ENCODE measurements at regions not wholly inside any gene's neighbourhood (a gene's known extent, or its start where the extent isn't known, plus 50 kb on each side); places are given as distances from the start of the nearest gene placed in this dataset.

GRCh38 chr5:98307811-98308210, 465.7 kb upstream of the RGMB start:
- no peaks in the 10 kb centered on the region for H3K36me3 ChIP-seq (ENCODE audit: control insufficient read depth in 1 of 2, insufficient read depth in 2 of 2, low read length in 2 of 2)
- no peak overlapping the region for H2AFZ ChIP-seq (ENCODE audit: insufficient read depth, low read length, poor library complexity)
- H3K27me3 ChIP-seq (ENCODE audit: insufficient read depth, low read length): no peaks in the 10 kb centered on the region
- H2BK12ac ChIP-seq (ENCODE audit: low read length): no peak overlapping the region
- no peak overlapping the region for H3K23ac ChIP-seq (ENCODE audit: low read length)
- H3K79me1 ChIP-seq (ENCODE audit: low read length): no peaks in the 10 kb centered on the region
- H4K8ac ChIP-seq (ENCODE audit: low read depth, low read length): no peak overlapping the region
- H3K18ac ChIP-seq (ENCODE audit: low read length): no peak overlapping the region
- WGBS (ENCODE audit: extremely low coverage, insufficient coverage, insufficient read length): no CpG with 5 or more reads among the region's 2 CpGs
- no peak overlapping the region for H3K9ac ChIP-seq (ENCODE audit: low read length)
- no peak overlapping the region for H3K14ac ChIP-seq (ENCODE audit: low read length)
- no peaks in the 10 kb centered on the region for H3K79me2 ChIP-seq (ENCODE audit: control insufficient read depth, insufficient read depth, low read length, poor library complexity)
- no peak overlapping the region for H4K12ac ChIP-seq (ENCODE audit: low read depth, low read length)
- H3K9me3 ChIP-seq (ENCODE audit: insufficient read depth, low read depth, low read length): no peaks in the 10 kb centered on the region
- H2BK120ac ChIP-seq (ENCODE audit: insufficient read depth, low read length, poor library complexity): no peak overlapping the region
- peak; percentile 15 to 75 for DNase-seq
- no peak overlapping the region for H4K91ac ChIP-seq (ENCODE audit: low read depth, low read length)
- H3K4ac ChIP-seq (ENCODE audit: low read depth, low read length): no peak overlapping the region
- H2AK5ac ChIP-seq (ENCODE audit: low read length): no peak overlapping the region
- peaks cover 0 to 3% of the 10 kb centered on the region in 2 experiments for H3K4me1 ChIP-seq (ENCODE audit: control insufficient read depth in 1 of 2, insufficient read depth in 2 of 2, low read length in 2 of 2)
- H3K27ac ChIP-seq (ENCODE audit: low read depth, low read length): no peak overlapping the region
- no peak overlapping the region for H3K4me3 ChIP-seq (ENCODE audit: low read depth, low read length)
- H2BK5ac ChIP-seq (ENCODE audit: low read depth, low read length, poor library complexity): no peak overlapping the region
- H3K4me2 ChIP-seq (ENCODE audit: low read length): no peak overlapping the region

- Histone ChIP-seq H3K4me2 (ENCODE audit: low read length) (no peak overlapping the region), H2AK5ac (ENCODE audit: low read length) (no peak overlapping the region)
These were observed 465.2 kb upstream of the RGMB start for GRCh38 chr5:98308231-98308630.

GRCh38 chr5:98308960-98309359, 464.5 kb upstream of the RGMB start:
- Histone ChIP-seq H3K9me3 (ENCODE audit: insufficient read depth, low read depth, low read length) (no peaks in the 10 kb centered on the region), H3K18ac (ENCODE audit: low read length) (no peak overlapping the region), H3K14ac (ENCODE audit: low read length) (no peak overlapping the region), H3K4me2 (ENCODE audit: low read length) (no peak overlapping the region), H3K9ac (ENCODE audit: low read length) (no peak overlapping the region), H2BK12ac (ENCODE audit: low read length) (no peak overlapping the region), H3K4me3 (ENCODE audit: low read depth, low read length) (no peak overlapping the region), H3K27me3 (ENCODE audit: insufficient read depth, low read length) (no peaks in the 10 kb centered on the region), H2AFZ (ENCODE audit: insufficient read depth, low read length, poor library complexity) (no peak overlapping the region), H4K8ac (ENCODE audit: low read depth, low read length) (no peak overlapping the region), H3K79me2 (ENCODE audit: control insufficient read depth, insufficient read depth, low read length, poor library complexity) (no peaks in the 10 kb centered on the region), H4K12ac (ENCODE audit: low read depth, low read length) (no peak overlapping the region), H3K23ac (ENCODE audit: low read length) (no peak overlapping the region), H4K91ac (ENCODE audit: low read depth, low read length) (no peak overlapping the region), H3K79me1 (ENCODE audit: low read length) (no peaks in the 10 kb centered on the region), H2BK120ac (ENCODE audit: insufficient read depth, low read length, poor library complexity) (no peak overlapping the region), H3K27ac (ENCODE audit: low read depth, low read length) (no peak overlapping the region), H2AK5ac (ENCODE audit: low read length) (no peak overlapping the region), H2BK5ac (ENCODE audit: low read depth, low read length, poor library complexity) (no peak overlapping the region), H3K4ac (ENCODE audit: low read depth, low read length) (no peak overlapping the region), H3K4me1 (ENCODE audit: control insufficient read depth in 1 of 2, insufficient read depth in 2 of 2, low read length in 2 of 2) (peaks cover 0 to 3% of the 10 kb centered on the region in 2 experiments), H3K36me3 (ENCODE audit: control insufficient read depth in 1 of 2, insufficient read depth in 2 of 2, low read length in 2 of 2) (no peaks in the 10 kb centered on the region)
- peak; percentile 14 to 76 for DNase-seq
- WGBS (ENCODE audit: extremely low coverage, insufficient coverage, insufficient read length): no CpG with 5 or more reads among the region's 4 CpGs

More at GRCh38 chr5:98308231-98308630, 465.2 kb upstream of the RGMB start:
- H3K27ac ChIP-seq (ENCODE audit: low read depth, low read length): no peak overlapping the region
- H4K8ac ChIP-seq (ENCODE audit: low read depth, low read length): no peak overlapping the region
- H3K18ac ChIP-seq (ENCODE audit: low read length): no peak overlapping the region
- H3K9ac ChIP-seq (ENCODE audit: low read length): no peak overlapping the region
- no peak overlapping the region for H2BK5ac ChIP-seq (ENCODE audit: low read depth, low read length, poor library complexity)
- H2BK120ac ChIP-seq (ENCODE audit: insufficient read depth, low read length, poor library complexity): no peak overlapping the region
- H3K4ac ChIP-seq (ENCODE audit: low read depth, low read length): no peak overlapping the region
- no peak overlapping the region for H3K14ac ChIP-seq (ENCODE audit: low read length)
- no peak overlapping the region for H4K12ac ChIP-seq (ENCODE audit: low read depth, low read length)
- no peak overlapping the region for H2AFZ ChIP-seq (ENCODE audit: insufficient read depth, low read length, poor library complexity)
- H3K4me3 ChIP-seq (ENCODE audit: low read depth, low read length): no peak overlapping the region
- no CpG with 5 or more reads among the region's 1 CpG for WGBS (ENCODE audit: extremely low coverage, insufficient coverage, insufficient read length)
- no peaks in the 10 kb centered on the region for H3K9me3 ChIP-seq (ENCODE audit: insufficient read depth, low read depth, low read length)
- H3K36me3 ChIP-seq (ENCODE audit: control insufficient read depth in 1 of 2, insufficient read depth in 2 of 2, low read length in 2 of 2): no peaks in the 10 kb centered on the region
- no peaks in the 10 kb centered on the region for H3K79me1 ChIP-seq (ENCODE audit: low read length)
- H3K23ac ChIP-seq (ENCODE audit: low read length): no peak overlapping the region
- no peaks in the 10 kb centered on the region for H3K27me3 ChIP-seq (ENCODE audit: insufficient read depth, low read length)
- peaks cover 0 to 3% of the 10 kb centered on the region in 2 experiments for H3K4me1 ChIP-seq (ENCODE audit: control insufficient read depth in 1 of 2, insufficient read depth in 2 of 2, low read length in 2 of 2)
- no peak overlapping the region for H2BK12ac ChIP-seq (ENCODE audit: low read length)
- peak; percentile 46 to 80 for DNase-seq
- no peak overlapping the region for H4K91ac ChIP-seq (ENCODE audit: low read depth, low read length)
- no peaks in the 10 kb centered on the region for H3K79me2 ChIP-seq (ENCODE audit: control insufficient read depth, insufficient read depth, low read length, poor library complexity)

GRCh38 chr5:98309785-98310598, 463.5 kb upstream of the RGMB start:
- no peak overlapping the region for H4K12ac ChIP-seq (ENCODE audit: low read depth, low read length)
- no CpG with 5 or more reads among the region's 7 CpGs for WGBS (ENCODE audit: extremely low coverage, insufficient coverage, insufficient read length)
- no peak overlapping the region for H2BK12ac ChIP-seq (ENCODE audit: low read length)

More at GRCh38 chr5:98309785-98310598, 463.5 kb upstream of the RGMB start:
- Histone ChIP-seq H3K79me2 (ENCODE audit: control insufficient read depth, insufficient read depth, low read length, poor library complexity) (no peaks in the 10 kb centered on the region), H3K14ac (ENCODE audit: low read length) (no peak overlapping the region), H3K4me2 (ENCODE audit: low read length) (peak overlapping the region; percentile 15), H4K8ac (ENCODE audit: low read depth, low read length) (no peak overlapping the region), H2BK5ac (ENCODE audit: low read depth, low read length, poor library complexity) (no peak overlapping the region), H2BK120ac (ENCODE audit: insufficient read depth, low read length, poor library complexity) (no peak overlapping the region), H3K4me3 (ENCODE audit: low read depth, low read length) (no peak overlapping the region), H3K27ac (ENCODE audit: low read depth, low read length) (peak overlapping the region; percentile 80), H3K36me3 (ENCODE audit: control insufficient read depth in 1 of 2, insufficient read depth in 2 of 2, low read length in 2 of 2) (no peaks in the 10 kb centered on the region), H3K27me3 (ENCODE audit: insufficient read depth, low read length) (no peaks in the 10 kb centered on the region), H3K79me1 (ENCODE audit: low read length) (no peaks in the 10 kb centered on the region), H3K18ac (ENCODE audit: low read length) (no peak overlapping the region), H3K4me1 (ENCODE audit: control insufficient read depth in 1 of 2, insufficient read depth in 2 of 2, low read length in 2 of 2) (peaks cover 0 to 3% of the 10 kb centered on the region in 2 experiments), H4K91ac (ENCODE audit: low read depth, low read length) (no peak overlapping the region), H2AFZ (ENCODE audit: insufficient read depth, low read length, poor library complexity) (no peak overlapping the region), H3K23ac (ENCODE audit: low read length) (no peak overlapping the region), H3K9ac (ENCODE audit: low read length) (no peak overlapping the region), H3K4ac (ENCODE audit: low read depth, low read length) (no peak overlapping the region), H2AK5ac (ENCODE audit: low read length) (no peak overlapping the region), H3K9me3 (ENCODE audit: insufficient read depth, low read depth, low read length) (no peaks in the 10 kb centered on the region)
- DNase-seq: peak; percentile 73 to 79
